PC-3 (cell line): ENCODE measurements at regions not wholly inside any gene's neighbourhood (a gene's known extent, or its start where the extent isn't known, plus 50 kb on each side); places are given as distances from the start of the nearest gene placed in this dataset.

Source experiments
- EZH2 ChIP-seq: fragments of 300-600 bp; sonication (generic); IDR thresholded peaks from one replicate; pipeline ENCODE4 v1.6.1; 2017; ENCODE audit warnings: antibody characterized with exemption, mild to moderate bottlenecking, low read length; ENCODE audit not compliant: unreplicated experiment
- TF ChIP-seq, protein P1 (sequence below): fragments of 300-600 bp; sonication (generic); conservative IDR thresholded peaks from 2 replicates; pipeline ENCODE4 v1.5.1; 2017; ENCODE audit warnings: antibody characterized with exemption, low read depth, mild to moderate bottlenecking, low read length

DNA sequence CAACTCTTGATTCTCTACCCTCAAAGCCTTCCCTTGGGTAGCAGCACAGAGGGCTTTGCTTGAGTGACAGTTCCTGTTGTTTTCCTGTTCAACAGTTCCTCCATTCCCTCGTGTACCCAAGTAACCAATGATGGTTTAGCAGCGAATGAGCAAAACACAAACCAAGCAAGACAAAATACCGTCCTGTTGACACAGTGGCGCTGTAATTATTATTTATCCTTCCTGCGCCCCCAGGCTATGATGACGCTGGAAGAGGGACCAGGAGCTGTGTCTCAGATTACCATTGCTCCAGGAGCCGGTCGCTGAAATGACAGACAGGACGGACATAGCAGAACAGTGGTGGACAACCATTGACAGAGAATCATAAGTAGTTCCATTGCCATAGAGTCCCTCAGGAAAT, 154.8 kb downstream of the GADD45G start:
- TF ChIP-seq, protein P1, sequence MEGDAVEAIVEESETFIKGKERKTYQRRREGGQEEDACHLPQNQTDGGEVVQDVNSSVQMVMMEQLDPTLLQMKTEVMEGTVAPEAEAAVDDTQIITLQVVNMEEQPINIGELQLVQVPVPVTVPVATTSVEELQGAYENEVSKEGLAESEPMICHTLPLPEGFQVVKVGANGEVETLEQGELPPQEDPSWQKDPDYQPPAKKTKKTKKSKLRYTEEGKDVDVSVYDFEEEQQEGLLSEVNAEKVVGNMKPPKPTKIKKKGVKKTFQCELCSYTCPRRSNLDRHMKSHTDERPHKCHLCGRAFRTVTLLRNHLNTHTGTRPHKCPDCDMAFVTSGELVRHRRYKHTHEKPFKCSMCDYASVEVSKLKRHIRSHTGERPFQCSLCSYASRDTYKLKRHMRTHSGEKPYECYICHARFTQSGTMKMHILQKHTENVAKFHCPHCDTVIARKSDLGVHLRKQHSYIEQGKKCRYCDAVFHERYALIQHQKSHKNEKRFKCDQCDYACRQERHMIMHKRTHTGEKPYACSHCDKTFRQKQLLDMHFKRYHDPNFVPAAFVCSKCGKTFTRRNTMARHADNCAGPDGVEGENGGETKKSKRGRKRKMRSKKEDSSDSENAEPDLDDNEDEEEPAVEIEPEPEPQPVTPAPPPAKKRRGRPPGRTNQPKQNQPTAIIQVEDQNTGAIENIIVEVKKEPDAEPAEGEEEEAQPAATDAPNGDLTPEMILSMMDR: no peak
- no peak for TF ChIP-seq EZH2
